Sigmoid colon (tissue), 6 donors: ENCODE measurements at regions not wholly inside any gene's neighbourhood (a gene's known extent, or its start where the extent isn't known, plus 50 kb on each side); places are given as distances from the start of the nearest gene placed in this dataset.

ENCODE experiments used
- DNase-seq: peaks from one replicate; pipeline ENCODE4 v3.0.0-alpha.2; 2019
- H3K27ac ChIP-seq, 4 donors: fragments of 200-600 bp; sonication (generic); one replicate each; pipeline ENCODE4 v1.5.1; 2016 to 2019; ENCODE audit warnings: mild to moderate bottlenecking in 1 of 4
- H3K27me3 ChIP-seq, 3 donors: fragments of 200-600 bp; sonication (generic); one replicate each; pipeline ENCODE4 v1.5.1; 2019; ENCODE audit warnings: mild to moderate bottlenecking in 1 of 3
- H3K36me3 ChIP-seq, 4 donors: fragments of 200-600 bp; sonication (generic); one replicate each; pipeline ENCODE4 v1.5.1; 2016 to 2019
- H3K4me1 ChIP-seq, 4 donors: fragments of 200-600 bp; sonication (generic); one replicate each; pipeline ENCODE4 v1.5.1; 2017 to 2019
- H3K4me3 ChIP-seq, 4 donors: fragments of 200-600 bp; sonication (generic); one replicate each; pipeline ENCODE4 v1.5.1; 2017 to 2019; ENCODE audit warnings: mild to moderate bottlenecking in 2 of 4, moderate library complexity in 1 of 4
- H3K9me3 ChIP-seq, 4 donors: fragments of 200-600 bp in 3 of 4; sonication (generic) in 3 of 4; one replicate each; pipeline versions ENCODE4 v1.5.1 to v1.6.1; 2013 to 2019
- CTCF ChIP-seq, 4 experiments: fragments of 450-650 bp in 3 of 4; fragments of 200-600 bp in 1 of 4; IDR thresholded peaks; one replicate each; pipeline ENCODE4 v1.5.1; 2016 to 2019; ENCODE audit warnings: antibody characterized with exemption in 4 of 4, mild to moderate bottlenecking in 3 of 4, moderate library complexity in 2 of 4
- EP300 ChIP-seq, 4 donors: sonication (generic); formaldehyde crosslinking; IDR thresholded peaks; one replicate each; pipeline ENCODE4 v1.6.1; 2017; ENCODE audit warnings: antibody characterized with exemption in 4 of 4
- POLR2A ChIP-seq, 2 donors: fragments of 450-650 bp; IDR thresholded peaks; one replicate each; pipeline ENCODE4 v1.6.1; 2016; ENCODE audit warnings: antibody characterized with exemption in 2 of 2, mild to moderate bottlenecking in 2 of 2, moderate library complexity in 2 of 2
- POLR2AphosphoS5 ChIP-seq, 4 donors: sonication (generic); formaldehyde crosslinking; IDR thresholded peaks; one replicate each; pipeline ENCODE4 v1.6.1; 2017; ENCODE audit warnings: antibody characterized with exemption in 4 of 4
- WGBS, 2 donors: extraction: QIAGEN DNeasy Blood & Tissue Kit; methylation state at CpG; one replicate each; pipeline ENCODE4 v1.1.7; 2013; 5-methylcytosine and 5-hydroxymethylcytosine counted together
- intact Hi-C: fragments of 100-400 bp; cut with DNase I; formaldehyde crosslinking; loops from one replicate; pipeline ENCODE4 v1.15.1; 2023
- donor health status: healthy with polysubstance abuse.
- donor health status: healthy.

GRCh38 chr2:3960106-3960505 is 256.7 kb downstream of the DCDC2C start:
- 40 to 67% methylated on average over 3 of the region's 3 CpGs for WGBS, 2 donors
- H3K9me3 ChIP-seq = no peaks in the 10 kb centered on the region
- H3K4me1 ChIP-seq = no peaks in the 10 kb centered on the region
- no peak for DNase-seq
- H3K36me3 ChIP-seq = no peaks in the 10 kb centered on the region
- H3K27me3 ChIP-seq = peaks cover 0 to 1% (median 0%) of the 10 kb centered on the region in 3 donors
- H3K27ac ChIP-seq = no peak overlapping the region
- no peak for TF ChIP-seq EP300 (IDR thresholded peaks at IDR 0.05)
- no peak for TF ChIP-seq POLR2A (IDR thresholded peaks at IDR 0.05)
- TF ChIP-seq CTCF (IDR thresholded peaks at IDR 0.05) = no peak
- TF ChIP-seq POLR2AphosphoS5 (IDR thresholded peaks at IDR 0.05) = no peak
- intact Hi-C loops = no loop called here
- H3K4me3 ChIP-seq = no peak overlapping the region

GRCh38 chr2:3962719-3963118 is 259.3 kb downstream of the DCDC2C start:
- H3K4me1 ChIP-seq = no peaks in the 10 kb centered on the region
- H3K9me3 ChIP-seq = no peaks in the 10 kb centered on the region
- no peaks in the 10 kb centered on the region for H3K36me3 ChIP-seq
- WGBS, 2 donors = 82 to 88% methylated on average over 5 of the region's 5 CpGs
- H3K4me3 ChIP-seq = no peak overlapping the region
- TF ChIP-seq POLR2A (IDR thresholded peaks at IDR 0.05) = no peak
- TF ChIP-seq CTCF (IDR thresholded peaks at IDR 0.05) = no peak
- no peak for TF ChIP-seq POLR2AphosphoS5 (IDR thresholded peaks at IDR 0.05)
- no peak for TF ChIP-seq EP300 (IDR thresholded peaks at IDR 0.05)
- DNase-seq = no peak
- H3K27me3 ChIP-seq = peaks cover 0 to 3% (median 0%) of the 10 kb centered on the region in 3 donors
- intact Hi-C loops = no loop called here
- no peak overlapping the region for H3K27ac ChIP-seq

- intact Hi-C loops = no loop called here
- Histone ChIP-seq H3K9me3 (no peaks in the 10 kb centered on the region), H3K4me3 (no peak overlapping the region), H3K4me1 (no peaks in the 10 kb centered on the region), H3K27ac (no peak overlapping the region), H3K27me3 (peaks cover 0 to 11% (median 0%) of the 10 kb centered on the region in 3 donors), H3K36me3 (no peaks in the 10 kb centered on the region)
- no peak for DNase-seq
- TF ChIP-seq CTCF (IDR thresholded peaks at IDR 0.05) (no peak), POLR2A (IDR thresholded peaks at IDR 0.05) (no peak), POLR2AphosphoS5 (IDR thresholded peaks at IDR 0.05) (no peak), EP300 (IDR thresholded peaks at IDR 0.05) (no peak)
- WGBS, 2 donors = 81 to 87% methylated on average over 10 of the region's 10 CpGs
Measured at GRCh38 chr2:3965211-3965610, 261.8 kb downstream of the DCDC2C start.

- Histone ChIP-seq H3K4me1 (no peaks in the 10 kb centered on the region), H3K9me3 (no peaks in the 10 kb centered on the region), H3K27ac (no peak overlapping the region), H3K27me3 (peaks cover 0 to 11% (median 0%) of the 10 kb centered on the region in 3 donors), H3K36me3 (no peaks in the 10 kb centered on the region), H3K4me3 (no peak overlapping the region)
- intact Hi-C loops = no loop called here
- 88 to 93% methylated on average over 5 of the region's 5 CpGs for WGBS, 2 donors
- TF ChIP-seq POLR2A (IDR thresholded peaks at IDR 0.05) (no peak), POLR2AphosphoS5 (IDR thresholded peaks at IDR 0.05) (no peak), CTCF (IDR thresholded peaks at IDR 0.05) (no peak), EP300 (IDR thresholded peaks at IDR 0.05) (no peak)
- no peak for DNase-seq
Measured at GRCh38 chr2:3965953-3966352, 262.6 kb downstream of the DCDC2C start.

GRCh38 chr2:3966470-3966869 is 263.1 kb downstream of the DCDC2C start:
- intact Hi-C loops = no loop called here
- no peak overlapping the region for H3K4me3 ChIP-seq
- H3K27me3 ChIP-seq = peaks cover 0 to 14% (median 0%) of the 10 kb centered on the region in 3 donors
- H3K27ac ChIP-seq = no peak overlapping the region
- no peaks in the 10 kb centered on the region for H3K36me3 ChIP-seq
- H3K9me3 ChIP-seq = no peaks in the 10 kb centered on the region
- WGBS, 2 donors = 81 to 82% methylated on average over 5 of the region's 5 CpGs
- DNase-seq = no peak
- TF ChIP-seq CTCF (IDR thresholded peaks at IDR 0.05) (no peak), POLR2AphosphoS5 (IDR thresholded peaks at IDR 0.05) (no peak), EP300 (IDR thresholded peaks at IDR 0.05) (no peak), POLR2A (IDR thresholded peaks at IDR 0.05) (no peak)
- H3K4me1 ChIP-seq = no peaks in the 10 kb centered on the region
